GM12874 (cell line): ENCODE measurements at regions not wholly inside any gene's neighbourhood (a gene's known extent, or its start where the extent isn't known, plus 50 kb on each side); places are given as distances from the start of the nearest gene placed in this dataset.

ENCODE experiments used
- CTCF ChIP-seq: IDR thresholded peaks from 2 replicates; pipeline ENCODE4 v1.5.1; 2011; ENCODE audit warnings: low read depth, mild to moderate bottlenecking, control low read depth, low read length, moderate library complexity; ENCODE audit not compliant: insufficient read depth

- TF ChIP-seq CTCF, result no peak
Measured at GRCh38 chr11:23836981-23837380, 659.9 kb upstream of the LUZP2 start.

GRCh38 chr11:23840872-23841271 lies 656.0 kb upstream of the LUZP2 start:
- TF ChIP-seq CTCF, result no peak

- TF ChIP-seq CTCF, result no peak
Measured at GRCh38 chr11:23846902-23847422, 649.9 kb upstream of the LUZP2 start.

GRCh38 chr11:23851216-23851615 lies 645.6 kb upstream of the LUZP2 start:
- no peak for TF ChIP-seq CTCF

- TF ChIP-seq CTCF, result no peak
Measured at GRCh38 chr11:23856654-23857053, 640.2 kb upstream of the LUZP2 start.

- TF ChIP-seq CTCF, result no peak
Measured at GRCh38 chr11:23859087-23859486, 637.8 kb upstream of the LUZP2 start.

- TF ChIP-seq CTCF, result no peak
Measured at GRCh38 chr11:23861615-23862014, 635.2 kb upstream of the LUZP2 start.

- TF ChIP-seq CTCF, result no peak
Measured at GRCh38 chr11:23865341-23865975, 631.4 kb upstream of the LUZP2 start.
